CD4-positive, alpha-beta T cell treated with Interleukin-6 for 4 hours (primary cell): ENCODE measurements at regions not wholly inside any gene's neighbourhood (a gene's known extent, or its start where the extent isn't known, plus 50 kb on each side); places are given as distances from the start of the nearest gene placed in this dataset.
"Not testable (repeated sequence)": the region's sequence is repeated elsewhere in the genome, so short reads cannot be mapped to it uniquely, and the experiment has no call there.

ENCODE experiments used
- DNase-seq: peaks from one replicate; pipeline ENCODE4 v3.0.0-alpha.2; 2020; ENCODE audit warnings: mixed read lengths

DNA sequence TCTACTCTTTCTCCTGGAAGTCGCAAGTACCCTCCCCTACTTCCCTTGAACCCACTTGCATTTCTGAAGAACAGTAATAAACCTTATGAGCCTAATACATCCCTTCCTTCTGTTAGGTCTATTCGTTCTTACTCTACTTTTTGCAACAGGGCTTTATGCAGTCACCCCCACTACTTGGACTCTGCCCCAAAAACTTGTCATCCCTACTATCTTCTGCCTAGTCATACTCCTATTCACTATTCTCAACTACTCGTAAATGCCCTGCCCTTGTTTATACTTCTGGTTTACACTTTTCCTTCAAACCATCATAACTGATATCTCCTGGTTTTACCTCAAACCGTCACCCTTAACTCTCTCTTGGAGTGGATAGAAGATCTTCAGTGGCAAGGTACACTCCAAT, 55.2 kb upstream of the SLIT2 start:
- DNase-seq: no peak

DNA sequence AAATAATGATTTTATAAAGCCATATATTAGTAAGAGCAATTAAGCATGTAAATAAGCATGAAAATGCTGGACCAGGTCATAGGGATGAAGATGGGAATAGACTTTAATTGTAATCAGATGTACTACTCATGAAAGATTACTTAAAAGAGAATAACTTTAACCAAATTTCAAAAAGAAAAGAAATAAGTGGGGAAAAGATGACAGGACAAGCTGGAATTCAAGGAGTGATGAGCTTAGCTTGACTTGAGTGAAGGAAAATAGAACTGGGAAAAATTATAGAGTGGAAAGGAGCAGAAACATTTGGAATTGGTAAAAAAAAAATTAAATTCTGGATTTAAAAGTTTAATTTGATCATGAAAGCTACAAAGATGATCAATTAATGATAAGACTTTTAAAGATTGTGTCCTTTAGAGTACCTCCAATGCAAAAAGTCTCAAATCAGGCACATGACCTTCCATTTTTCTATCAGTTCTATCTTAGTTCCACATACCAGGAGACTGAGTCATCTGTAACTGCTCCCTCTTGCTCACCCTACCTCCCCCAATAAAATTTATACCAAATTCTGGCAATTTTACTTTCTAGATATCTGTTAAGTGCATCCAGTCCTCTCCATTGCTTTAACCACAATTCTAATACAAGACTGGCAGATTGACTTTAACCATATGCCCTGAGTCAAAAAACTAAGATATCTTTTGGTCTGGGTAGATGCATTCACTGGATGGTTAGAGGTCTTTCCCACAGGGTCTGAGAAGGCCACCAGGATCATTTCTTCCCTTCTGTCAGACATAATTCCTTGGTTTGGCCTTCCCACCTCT, 56.4 kb upstream of the SLIT2 start:
- DNase-seq: no peak

GRCh38 chr4:20194123-20195013, 57.3 kb upstream of the SLIT2 start:
- no peak for DNase-seq

GRCh38 chr4:20193141-20193936, 58.4 kb upstream of the SLIT2 start:
- DNase-seq: no peak

DNA sequence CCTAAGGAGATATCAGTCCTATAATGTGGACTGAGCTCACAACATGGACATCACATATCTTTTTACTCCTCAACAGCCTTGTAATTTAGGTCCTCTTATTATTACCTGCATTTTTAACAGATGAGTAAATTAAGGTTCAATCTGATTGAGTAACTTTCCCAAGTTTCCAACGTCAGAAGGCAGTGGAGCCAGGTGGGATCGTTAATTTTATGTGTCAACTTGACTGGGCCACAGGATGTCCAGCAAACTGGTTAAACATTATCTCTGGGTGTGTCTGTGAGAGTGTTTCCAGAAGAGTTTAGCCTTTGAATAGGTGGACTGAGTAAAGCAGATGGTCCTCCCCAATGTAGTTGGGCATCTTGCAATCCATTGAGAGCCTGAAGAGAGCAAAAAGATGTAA, 59.0 kb upstream of the SLIT2 start:
- no peak for DNase-seq

- no peak for DNase-seq
Measured at GRCh38 chr4:20185103-20185502, 66.6 kb upstream of the SLIT2 start.

- not testable (repeated sequence) for DNase-seq
Measured at GRCh38 chr4:20183131-20183530, 68.6 kb upstream of the SLIT2 start.

- DNase-seq: no peak
Measured at GRCh38 chr4:20181926-20182325, 69.8 kb upstream of the SLIT2 start.

- no peak for DNase-seq
Measured at GRCh38 chr4:20180509-20180908, 71.2 kb upstream of the SLIT2 start.

DNA sequence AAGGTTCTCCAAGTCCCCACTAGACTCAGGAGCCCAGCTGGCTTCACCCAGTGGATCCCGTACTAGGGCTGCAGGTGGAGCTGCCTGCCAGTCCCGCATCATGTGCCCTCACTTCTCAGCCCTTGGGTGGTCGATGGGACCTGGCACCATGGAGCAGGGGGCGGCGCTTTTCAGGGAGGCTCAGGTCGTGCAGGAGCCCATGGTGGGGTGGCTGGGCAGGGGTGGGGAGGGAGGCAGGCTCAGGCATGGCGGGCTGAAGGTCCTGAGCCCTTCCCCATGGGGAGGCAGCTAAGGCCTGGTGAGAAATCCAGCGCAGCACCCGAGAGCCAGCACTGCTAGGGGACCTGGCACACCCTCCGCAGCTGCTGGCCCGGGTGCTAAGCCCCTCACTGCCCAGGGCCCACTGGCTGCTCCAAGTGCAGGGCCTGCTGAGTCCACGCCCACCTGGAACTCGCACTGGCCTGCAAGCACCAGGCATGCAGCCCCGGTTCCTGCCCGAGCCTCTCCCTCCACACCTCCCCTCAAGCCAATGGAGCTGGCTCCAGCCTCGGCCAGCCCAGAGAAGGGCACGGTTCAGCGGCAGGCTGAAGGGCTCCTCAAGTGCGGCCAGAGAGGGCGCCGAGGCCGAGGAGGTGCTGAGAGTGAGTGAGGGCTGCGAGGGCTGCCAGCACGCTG, 72.7 kb upstream of the SLIT2 start:
- DNase-seq: no peak

DNA sequence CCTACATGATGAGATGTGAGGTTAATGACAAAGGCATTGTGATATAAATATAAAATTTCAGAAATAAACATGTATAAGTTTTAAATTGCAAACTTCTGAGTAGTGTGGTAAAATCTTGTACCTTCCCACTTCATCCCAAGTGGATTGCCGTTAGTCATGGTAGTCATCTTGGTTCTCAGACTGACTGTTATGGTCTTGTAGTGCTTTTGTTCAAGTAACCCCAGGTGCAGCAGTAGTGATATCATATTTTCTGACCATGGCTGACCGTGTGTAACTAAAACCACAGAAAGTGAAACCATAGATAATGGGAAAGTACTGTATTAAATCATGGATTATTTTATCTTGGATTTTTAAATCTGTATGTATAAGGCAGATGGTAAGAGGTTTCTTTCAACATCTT, 74.8 kb upstream of the SLIT2 start:
- DNase-seq: no peak

- DNase-seq: no peak
Measured at GRCh38 chr4:20172070-20172760, 79.5 kb upstream of the SLIT2 start.

GRCh38 chr4:20166544-20166943, 85.2 kb upstream of the SLIT2 start:
- no peak for DNase-seq

DNA sequence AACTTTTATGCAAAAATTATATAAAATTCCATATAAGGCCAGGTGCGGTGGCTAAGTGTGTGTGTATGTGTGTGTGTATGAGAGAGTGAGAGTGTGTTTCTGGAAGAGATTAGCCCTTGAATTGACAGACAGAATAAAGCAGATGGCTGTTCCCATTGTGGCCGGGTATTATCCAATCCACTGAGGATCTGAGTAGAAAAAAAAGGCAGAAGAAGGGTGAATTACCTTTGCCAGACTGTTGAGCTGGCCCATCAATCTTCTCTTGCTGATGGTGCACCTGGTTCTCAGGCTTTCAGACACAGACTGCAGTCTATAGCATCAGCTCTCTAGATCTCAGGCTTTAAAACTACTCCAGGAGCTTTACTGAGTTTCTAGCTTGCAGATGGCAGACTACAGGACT, 92.2 kb upstream of the SLIT2 start:
- DNase-seq: no peak

DNA sequence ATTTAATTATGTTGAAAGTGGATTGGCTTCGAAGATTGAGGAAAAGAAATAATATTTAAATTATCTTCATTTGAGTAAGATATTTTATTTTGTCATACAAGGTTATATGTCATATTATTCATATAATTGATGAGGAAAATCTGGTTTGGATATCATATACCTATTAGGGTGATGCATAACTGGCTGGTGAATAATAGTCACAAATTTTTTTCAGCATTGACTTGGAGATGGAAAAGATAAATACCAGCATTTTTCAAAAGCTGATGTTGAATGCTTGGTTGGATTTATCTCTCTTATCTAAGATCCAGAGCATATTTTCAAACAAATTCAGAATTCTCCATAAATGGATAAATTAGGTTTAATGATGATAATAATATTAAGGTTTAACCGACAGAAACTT, 93.5 kb upstream of the SLIT2 start:
- no peak for DNase-seq

DNA sequence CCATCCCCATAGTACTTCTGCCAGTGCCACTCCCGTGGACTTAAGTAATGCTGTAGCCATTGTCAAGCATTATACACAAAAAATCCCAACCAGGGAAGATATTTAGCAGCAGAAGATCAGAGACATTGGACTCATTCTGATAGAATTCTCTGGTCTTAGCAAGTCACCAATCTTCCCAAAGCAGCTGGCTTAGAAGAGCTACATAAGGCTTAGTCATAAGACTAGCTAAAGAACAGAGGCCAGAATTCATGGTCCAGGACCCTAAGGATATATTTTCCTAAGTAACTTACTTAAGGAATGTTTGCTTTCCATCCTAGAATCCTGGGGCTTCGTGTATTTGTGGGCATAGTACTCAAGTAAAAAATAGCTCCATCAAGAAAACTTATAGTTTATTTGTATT, 100.3 kb upstream of the SLIT2 start:
- no peak for DNase-seq

DNA sequence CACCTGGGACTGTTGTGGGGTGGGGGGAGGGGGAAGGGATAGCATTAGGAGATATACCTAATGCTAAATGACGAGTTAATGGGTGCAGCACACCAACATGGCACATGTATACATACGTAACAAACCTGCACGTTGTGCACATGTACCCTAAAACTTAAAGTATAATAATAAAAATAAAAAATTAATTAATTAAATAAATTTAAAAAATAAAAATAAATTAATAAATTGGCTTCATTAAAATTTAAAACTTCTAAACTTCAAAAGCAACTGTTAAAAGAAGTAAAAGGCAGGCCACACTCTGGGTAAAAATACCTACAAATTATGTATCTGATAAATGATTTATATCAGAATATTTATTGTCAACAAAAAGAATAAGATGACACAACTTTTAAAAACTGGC, 102.6 kb upstream of the SLIT2 start:
- not testable (repeated sequence) for DNase-seq

DNA sequence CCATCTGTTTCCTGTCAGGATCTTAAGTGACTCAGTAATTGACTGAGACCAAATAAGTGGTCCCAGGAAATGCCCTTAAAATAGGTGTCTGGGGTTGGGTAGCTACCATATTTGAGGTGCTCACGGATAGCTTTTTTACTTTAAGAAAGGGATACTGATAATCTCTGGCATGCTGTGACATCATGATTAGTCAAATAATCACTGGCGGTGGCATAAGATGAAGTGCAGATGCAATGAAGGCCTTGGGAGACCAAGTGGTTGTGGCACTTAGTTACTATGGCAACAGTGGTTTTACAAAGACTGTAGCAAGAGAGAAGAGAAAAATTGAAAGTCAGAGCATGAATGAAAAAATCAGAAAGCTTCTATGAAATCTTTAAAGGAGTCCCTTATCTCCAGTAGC, 114.5 kb upstream of the SLIT2 start:
- DNase-seq: no peak

DNA sequence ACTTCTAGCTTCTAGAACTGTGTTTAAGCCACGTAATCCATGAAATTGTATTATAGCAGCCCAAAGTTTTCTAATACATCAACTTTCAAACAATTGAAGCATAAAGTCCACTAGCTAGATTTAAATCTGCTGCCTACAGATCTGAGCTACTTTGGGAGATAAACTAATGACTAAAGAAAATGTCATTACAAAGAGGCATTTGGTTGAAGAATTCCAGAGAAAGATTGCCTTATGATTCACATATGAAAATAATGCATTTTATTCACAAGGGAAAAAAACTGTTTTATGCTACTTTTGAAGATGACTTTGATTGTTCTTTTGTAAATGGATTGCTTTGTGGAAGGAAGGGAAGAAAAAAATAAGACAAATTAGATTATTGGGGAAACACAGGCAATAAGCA, 124.1 kb upstream of the SLIT2 start:
- no peak for DNase-seq

- DNase-seq: no peak
Measured at GRCh38 chr4:20126906-20127305, 124.8 kb upstream of the SLIT2 start.

DNA sequence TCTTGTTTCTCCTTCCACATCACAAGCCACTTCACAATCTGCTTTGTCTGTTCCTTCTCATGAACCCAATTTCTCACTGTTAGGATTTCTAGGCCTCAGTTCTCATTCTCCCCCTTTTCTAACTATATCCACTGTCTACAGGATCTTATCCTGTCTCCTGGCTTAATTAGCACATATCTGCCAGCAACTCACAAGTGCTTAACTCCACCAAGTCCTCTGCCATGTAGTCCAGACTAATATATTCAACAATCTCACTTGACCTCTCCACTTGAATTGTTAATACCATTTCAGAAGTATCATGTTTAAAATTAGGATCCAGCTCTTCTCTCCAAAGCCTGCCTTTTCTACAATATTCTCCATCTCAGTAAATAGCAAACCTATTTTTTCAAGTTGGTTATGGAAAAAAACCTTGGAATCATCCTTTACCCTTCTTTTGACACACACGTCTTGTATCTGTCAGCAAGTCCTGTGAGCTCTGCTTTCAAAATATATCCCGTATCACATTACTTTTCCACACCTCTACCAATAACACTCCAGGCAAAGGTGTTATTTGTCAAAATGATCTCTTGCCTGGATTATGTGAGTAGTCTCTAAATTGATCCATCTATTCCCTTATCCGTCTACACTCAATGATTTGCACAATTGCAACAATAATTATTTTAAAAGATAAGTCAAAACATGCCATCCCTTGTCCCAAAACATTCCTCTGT, 127.2 kb upstream of the SLIT2 start:
- no peak for DNase-seq
